ENCODE measurements at regions not wholly inside any gene's neighbourhood (a gene's known extent, or its start where the extent isn't known, plus 50 kb on each side); places are given as distances from the start of the nearest gene placed in this dataset.

GRCh38 chr6:33957131-33957891 lies 153.5 kb upstream of the MLN start:
- DNase-seq (ENCODE audit: extremely low spot score, unreplicated experiment): no peak
- Mint-ChIP-seq H3K4me3 (ENCODE audit: unreplicated experiment) (no peak overlapping the region), H3K27ac (ENCODE audit: unreplicated experiment) (no peak overlapping the region), H3K4me1 (ENCODE audit: unreplicated experiment) (no peaks in the 10 kb centered on the region), H3K27me3 (ENCODE audit: unreplicated experiment) (peaks cover 31% of the 10 kb centered on the region), H3K36me3 (ENCODE audit: unreplicated experiment) (no peaks in the 10 kb centered on the region), H3K9me3 (ENCODE audit: unreplicated experiment) (no peaks in the 10 kb centered on the region)
- TF ChIP-seq, protein P1, sequence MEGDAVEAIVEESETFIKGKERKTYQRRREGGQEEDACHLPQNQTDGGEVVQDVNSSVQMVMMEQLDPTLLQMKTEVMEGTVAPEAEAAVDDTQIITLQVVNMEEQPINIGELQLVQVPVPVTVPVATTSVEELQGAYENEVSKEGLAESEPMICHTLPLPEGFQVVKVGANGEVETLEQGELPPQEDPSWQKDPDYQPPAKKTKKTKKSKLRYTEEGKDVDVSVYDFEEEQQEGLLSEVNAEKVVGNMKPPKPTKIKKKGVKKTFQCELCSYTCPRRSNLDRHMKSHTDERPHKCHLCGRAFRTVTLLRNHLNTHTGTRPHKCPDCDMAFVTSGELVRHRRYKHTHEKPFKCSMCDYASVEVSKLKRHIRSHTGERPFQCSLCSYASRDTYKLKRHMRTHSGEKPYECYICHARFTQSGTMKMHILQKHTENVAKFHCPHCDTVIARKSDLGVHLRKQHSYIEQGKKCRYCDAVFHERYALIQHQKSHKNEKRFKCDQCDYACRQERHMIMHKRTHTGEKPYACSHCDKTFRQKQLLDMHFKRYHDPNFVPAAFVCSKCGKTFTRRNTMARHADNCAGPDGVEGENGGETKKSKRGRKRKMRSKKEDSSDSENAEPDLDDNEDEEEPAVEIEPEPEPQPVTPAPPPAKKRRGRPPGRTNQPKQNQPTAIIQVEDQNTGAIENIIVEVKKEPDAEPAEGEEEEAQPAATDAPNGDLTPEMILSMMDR (IDR thresholded peaks at IDR 0.05): no peak

- DNase-seq (ENCODE audit: extremely low spot score, unreplicated experiment): no peak
- TF ChIP-seq, protein P1 (IDR thresholded peaks at IDR 0.05): no peak
- Mint-ChIP-seq H3K9me3 (ENCODE audit: unreplicated experiment) (no peaks in the 10 kb centered on the region), H3K36me3 (ENCODE audit: unreplicated experiment) (no peaks in the 10 kb centered on the region), H3K4me3 (ENCODE audit: unreplicated experiment) (no peak overlapping the region), H3K27ac (ENCODE audit: unreplicated experiment) (no peak overlapping the region), H3K4me1 (ENCODE audit: unreplicated experiment) (no peaks in the 10 kb centered on the region), H3K27me3 (ENCODE audit: unreplicated experiment) (peaks cover 34% of the 10 kb centered on the region)
These were observed 152.4 kb upstream of the MLN start for GRCh38 chr6:33956206-33956605.

DNA sequence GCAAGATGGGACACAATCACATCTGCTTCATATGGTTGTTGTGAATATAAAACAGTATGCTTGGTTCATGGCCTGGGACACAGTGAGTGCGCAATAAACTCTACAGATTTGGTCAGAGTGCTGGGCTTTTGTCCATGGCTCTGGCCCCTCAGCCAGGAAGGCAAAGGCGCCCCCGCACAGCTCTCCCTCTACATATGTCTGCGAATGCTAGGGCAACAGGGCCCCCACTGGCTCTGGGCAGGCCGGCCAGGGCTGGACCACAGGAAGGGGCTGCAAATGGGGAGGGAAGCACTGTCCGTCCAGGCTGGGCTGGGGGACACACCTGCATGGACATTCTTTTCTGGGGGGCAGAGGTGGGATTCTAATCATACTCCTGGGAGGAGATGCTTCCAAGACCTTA lies 151.8 kb upstream of the MLN start:
- Mint-ChIP-seq H3K9me3 (ENCODE audit: unreplicated experiment) (no peaks in the 10 kb centered on the region), H3K4me1 (ENCODE audit: unreplicated experiment) (no peaks in the 10 kb centered on the region), H3K4me3 (ENCODE audit: unreplicated experiment) (no peak overlapping the region), H3K27ac (ENCODE audit: unreplicated experiment) (no peak overlapping the region), H3K36me3 (ENCODE audit: unreplicated experiment) (no peaks in the 10 kb centered on the region), H3K27me3 (ENCODE audit: unreplicated experiment) (peaks cover 34% of the 10 kb centered on the region)
- TF ChIP-seq, protein P1 (IDR thresholded peaks at IDR 0.05): no peak
- DNase-seq (ENCODE audit: extremely low spot score, unreplicated experiment): no peak

GRCh38 chr6:33954453-33954852 lies 150.7 kb upstream of the MLN start:
- Mint-ChIP-seq H3K36me3 (ENCODE audit: unreplicated experiment) (no peaks in the 10 kb centered on the region), H3K4me3 (ENCODE audit: unreplicated experiment) (no peak overlapping the region), H3K9me3 (ENCODE audit: unreplicated experiment) (no peaks in the 10 kb centered on the region), H3K27me3 (ENCODE audit: unreplicated experiment) (peaks cover 34% of the 10 kb centered on the region), H3K4me1 (ENCODE audit: unreplicated experiment) (no peaks in the 10 kb centered on the region), H3K27ac (ENCODE audit: unreplicated experiment) (no peak overlapping the region)
- TF ChIP-seq, protein P1 (IDR thresholded peaks at IDR 0.05): no peak
- DNase-seq (ENCODE audit: extremely low spot score, unreplicated experiment): no peak

- DNase-seq (ENCODE audit: extremely low spot score, unreplicated experiment): no peak
- peaks cover 43% of the 10 kb centered on the region for H3K27me3 Mint-ChIP-seq (ENCODE audit: unreplicated experiment)
These were observed 149.4 kb upstream of the MLN start for GRCh38 chr6:33953171-33953570.

More at GRCh38 chr6:33953171-33953570, 149.4 kb upstream of the MLN start:
- Mint-ChIP-seq H3K4me3 (ENCODE audit: unreplicated experiment) (no peak overlapping the region), H3K36me3 (ENCODE audit: unreplicated experiment) (no peaks in the 10 kb centered on the region), H3K4me1 (ENCODE audit: unreplicated experiment) (no peaks in the 10 kb centered on the region), H3K27ac (ENCODE audit: unreplicated experiment) (no peak overlapping the region), H3K9me3 (ENCODE audit: unreplicated experiment) (no peaks in the 10 kb centered on the region)
- TF ChIP-seq, protein P1 (IDR thresholded peaks at IDR 0.05): no peak
